BLaER1 (cell line): ENCODE measurements at regions not wholly inside any gene's neighbourhood (a gene's known extent, or its start where the extent isn't known, plus 50 kb on each side); places are given as distances from the start of the nearest gene placed in this dataset.
"Not testable (repeated sequence)": the region's sequence is repeated elsewhere in the genome, so short reads cannot be mapped to it uniquely, and the experiment has no call there.

Source experiments
- H3K27ac ChIP-seq: shearing (Covaris generic); formaldehyde crosslinking; 2 replicates; pipeline ENCODE4 v1.8.1; 2022
- H3K27me3 ChIP-seq: shearing (Covaris generic); formaldehyde crosslinking; 2 replicates; pipeline ENCODE4 v1.8.1; 2022
- H3K36me3 ChIP-seq: shearing (Covaris generic); formaldehyde crosslinking; 2 replicates; pipeline ENCODE4 v1.8.1; 2022
- H3K4me1 ChIP-seq: shearing (Covaris generic); formaldehyde crosslinking; 2 replicates; pipeline ENCODE4 v1.8.1; 2022
- H3K4me2 ChIP-seq: shearing (Covaris generic); formaldehyde crosslinking; 2 replicates; pipeline ENCODE4 v1.8.1; 2022
- H3K4me3 ChIP-seq: shearing (Covaris generic); formaldehyde crosslinking; 2 replicates; pipeline ENCODE4 v1.8.1; 2022
- H3K9ac ChIP-seq: shearing (Covaris generic); formaldehyde crosslinking; 2 replicates; pipeline ENCODE4 v1.8.1; 2022
- H3K9me3 ChIP-seq: shearing (Covaris generic); formaldehyde crosslinking; 2 replicates; pipeline ENCODE4 v1.8.1; 2022
- H4K20me1 ChIP-seq: shearing (Covaris generic); formaldehyde crosslinking; 2 replicates; pipeline ENCODE4 v1.8.1; 2022
- Cebpa-rat ChIP-seq: shearing (Covaris generic); IDR thresholded peaks from 2 replicates; pipeline ENCODE4 v1.8.1; 2022

- Histone ChIP-seq H3K36me3 (no peaks in the 10 kb centered on the region), H3K9ac (no peak overlapping the region), H3K27ac (no peak overlapping the region), H3K4me3 (no peak overlapping the region), H3K27me3 (no peaks in the 10 kb centered on the region), H3K9me3 (no peaks in the 10 kb centered on the region), H3K4me2 (no peak overlapping the region), H3K4me1 (no peaks in the 10 kb centered on the region), H4K20me1 (no peaks in the 10 kb centered on the region)
- TF ChIP-seq Cebpa-rat = no peak
Observed at GRCh38 chr5:45101146-45101545, 292.4 kb downstream of the MRPS30 start.

- no peaks in the 10 kb centered on the region for H3K9me3 ChIP-seq
- H3K4me2 ChIP-seq = no peak overlapping the region
- no peaks in the 10 kb centered on the region for H4K20me1 ChIP-seq
Observed at GRCh38 chr5:45105491-45105994, 296.8 kb downstream of the MRPS30 start.

GRCh38 chr5:45109062-45109461 is 300.3 kb downstream of the MRPS30 start:
- Histone ChIP-seq H3K27me3 (no peaks in the 10 kb centered on the region), H3K4me3 (no peak overlapping the region), H3K36me3 (no peaks in the 10 kb centered on the region), H3K4me1 (no peaks in the 10 kb centered on the region), H3K9me3 (no peaks in the 10 kb centered on the region), H3K4me2 (no peak overlapping the region), H3K9ac (no peak overlapping the region), H4K20me1 (no peaks in the 10 kb centered on the region), H3K27ac (no peak overlapping the region)
- TF ChIP-seq Cebpa-rat = no peak

More at GRCh38 chr5:45105491-45105994, 296.8 kb downstream of the MRPS30 start:
- no peak for TF ChIP-seq Cebpa-rat
- H3K4me1 ChIP-seq = no peaks in the 10 kb centered on the region
- no peaks in the 10 kb centered on the region for H3K27me3 ChIP-seq
- no peaks in the 10 kb centered on the region for H3K36me3 ChIP-seq
- no peak overlapping the region for H3K9ac ChIP-seq
- H3K4me3 ChIP-seq = no peak overlapping the region
- H3K27ac ChIP-seq = no peak overlapping the region

DNA sequence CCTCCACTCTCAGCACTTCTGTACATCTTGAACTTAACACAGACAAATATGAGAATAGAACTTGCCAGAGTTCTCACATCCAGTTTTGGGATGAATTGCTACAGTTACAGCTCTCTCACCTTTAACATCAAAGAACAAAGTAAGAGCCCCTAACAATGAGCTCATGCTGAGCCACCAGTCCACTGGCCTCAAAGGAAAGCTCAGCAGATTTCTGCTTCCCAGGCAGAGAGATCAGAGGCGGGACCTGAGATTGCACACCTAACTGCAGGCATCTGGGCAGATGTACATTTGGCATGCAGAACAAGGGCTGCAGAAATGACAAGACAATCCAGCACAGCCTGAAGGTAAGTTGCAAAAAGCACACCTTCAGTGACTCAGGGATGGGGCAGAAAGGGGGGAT is 300.9 kb downstream of the MRPS30 start:
- Histone ChIP-seq H3K27ac (no peak overlapping the region), H3K27me3 (no peaks in the 10 kb centered on the region), H3K4me1 (no peaks in the 10 kb centered on the region), H3K4me3 (no peak overlapping the region), H3K36me3 (no peaks in the 10 kb centered on the region), H3K9me3 (no peaks in the 10 kb centered on the region), H3K4me2 (no peak overlapping the region), H4K20me1 (no peaks in the 10 kb centered on the region), H3K9ac (no peak overlapping the region)
- TF ChIP-seq Cebpa-rat = no peak

DNA sequence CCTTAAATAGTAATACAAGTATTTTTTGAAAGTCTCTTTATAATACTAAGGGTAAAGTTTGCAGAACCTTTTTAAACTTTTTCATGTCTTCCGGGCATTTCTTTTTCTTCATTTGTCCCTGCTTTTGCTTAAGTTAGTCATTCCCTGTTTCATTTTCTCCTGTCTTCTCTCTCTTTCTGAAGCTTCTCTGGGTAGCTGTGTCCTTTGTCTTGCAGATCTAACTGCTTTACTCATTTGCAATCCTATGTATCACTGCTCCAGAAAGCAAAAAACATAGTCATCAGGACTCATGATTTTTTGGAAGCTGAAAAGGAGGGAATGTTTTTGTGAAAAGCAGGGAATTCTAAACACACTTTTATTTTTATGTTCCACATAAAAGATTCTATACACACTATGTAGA is 301.7 kb downstream of the MRPS30 start:
- Histone ChIP-seq H3K4me3 (no peak overlapping the region), H3K9me3 (no peaks in the 10 kb centered on the region), H3K4me1 (no peaks in the 10 kb centered on the region), H4K20me1 (no peaks in the 10 kb centered on the region), H3K4me2 (no peak overlapping the region), H3K27me3 (no peaks in the 10 kb centered on the region), H3K9ac (no peak overlapping the region), H3K27ac (no peak overlapping the region), H3K36me3 (no peaks in the 10 kb centered on the region)
- TF ChIP-seq Cebpa-rat = no peak

DNA sequence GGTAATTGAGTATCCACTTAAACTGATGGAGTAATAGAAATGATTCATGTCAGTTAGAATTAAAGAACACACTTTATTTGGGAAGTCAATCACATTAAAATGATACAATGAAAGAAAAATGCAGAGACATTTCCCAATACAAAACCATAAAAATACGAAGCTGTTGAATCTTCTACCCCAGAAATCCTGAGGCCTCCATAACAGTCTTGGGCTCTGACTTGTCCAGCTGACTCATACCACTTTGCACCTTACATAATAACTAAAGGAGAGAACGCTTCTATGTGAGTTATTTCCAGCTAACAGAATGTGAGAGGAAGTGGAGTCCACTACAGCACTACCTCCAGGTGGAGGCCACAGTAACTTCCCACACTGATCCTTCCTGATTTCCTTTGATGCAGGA is 305.0 kb downstream of the MRPS30 start:
- Histone ChIP-seq H3K9ac (no peak overlapping the region), H4K20me1 (no peaks in the 10 kb centered on the region), H3K27me3 (no peaks in the 10 kb centered on the region), H3K4me2 (no peak overlapping the region), H3K4me1 (no peaks in the 10 kb centered on the region), H3K4me3 (no peak overlapping the region), H3K9me3 (0 out of 2 replicates have a peak, but pooled peaks cover 6% of the 10 kb centered on the region), H3K27ac (no peak overlapping the region), H3K36me3 (no peaks in the 10 kb centered on the region)
- TF ChIP-seq Cebpa-rat = no peak

DNA sequence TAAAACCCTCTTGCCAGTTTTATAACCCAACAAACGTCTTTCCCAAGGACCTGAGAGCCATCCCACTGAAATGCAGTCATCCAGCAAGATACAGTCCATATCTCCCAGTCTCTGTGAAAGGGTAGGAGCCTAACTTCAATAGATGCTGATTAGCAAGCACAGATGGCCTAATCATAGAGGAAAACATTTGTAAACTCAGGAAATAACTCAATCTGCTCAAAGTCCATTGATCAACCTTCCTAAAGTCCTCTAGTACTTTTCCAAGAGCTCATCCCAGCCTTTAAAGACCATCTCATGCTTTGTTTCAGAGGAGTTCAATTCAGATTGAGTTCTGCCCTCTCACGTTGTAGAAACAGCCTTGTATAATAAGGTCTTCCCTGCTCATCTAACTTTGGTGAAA is 324.2 kb downstream of the MRPS30 start:
- TF ChIP-seq Cebpa-rat = no peak
- Histone ChIP-seq H4K20me1 (no peaks in the 10 kb centered on the region), H3K9me3 (no peaks in the 10 kb centered on the region), H3K9ac (no peak overlapping the region), H3K27ac (no peak overlapping the region), H3K27me3 (no peaks in the 10 kb centered on the region), H3K4me2 (no peak overlapping the region), H3K4me1 (no peaks in the 10 kb centered on the region), H3K4me3 (no peak overlapping the region), H3K36me3 (no peaks in the 10 kb centered on the region)

DNA sequence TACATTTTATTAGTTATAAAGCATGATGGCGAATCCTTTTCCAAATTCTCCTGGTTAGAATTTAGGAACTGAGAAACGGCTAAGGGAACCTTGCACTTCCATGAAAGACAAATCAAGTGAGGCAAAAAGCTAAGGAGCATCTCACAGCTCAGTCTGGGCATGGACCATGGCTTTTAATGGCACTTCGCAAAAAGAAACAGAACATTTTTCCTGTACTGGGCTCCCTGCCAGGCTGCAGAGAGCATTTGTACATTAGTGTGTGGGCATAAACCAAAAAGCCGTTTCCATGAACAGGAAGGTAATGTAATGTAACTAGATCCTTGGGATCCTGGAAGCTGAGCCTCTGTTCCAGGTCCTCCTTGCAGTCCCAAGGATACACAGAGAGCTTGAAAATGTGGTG is 354.2 kb downstream of the MRPS30 start:
- H3K4me1 ChIP-seq = no peaks in the 10 kb centered on the region; the same call in 1 of the 2 replicates
- H3K36me3 ChIP-seq = no peaks in the 10 kb centered on the region
- no peak overlapping the region for H3K27ac ChIP-seq
- H3K9me3 ChIP-seq = no peaks in the 10 kb centered on the region
- no peak overlapping the region for H3K4me2 ChIP-seq
- no peak for TF ChIP-seq Cebpa-rat
- H3K27me3 ChIP-seq = no peaks in the 10 kb centered on the region
- H4K20me1 ChIP-seq = no peaks in the 10 kb centered on the region
- no peak overlapping the region for H3K9ac ChIP-seq
- no peak overlapping the region for H3K4me3 ChIP-seq

DNA sequence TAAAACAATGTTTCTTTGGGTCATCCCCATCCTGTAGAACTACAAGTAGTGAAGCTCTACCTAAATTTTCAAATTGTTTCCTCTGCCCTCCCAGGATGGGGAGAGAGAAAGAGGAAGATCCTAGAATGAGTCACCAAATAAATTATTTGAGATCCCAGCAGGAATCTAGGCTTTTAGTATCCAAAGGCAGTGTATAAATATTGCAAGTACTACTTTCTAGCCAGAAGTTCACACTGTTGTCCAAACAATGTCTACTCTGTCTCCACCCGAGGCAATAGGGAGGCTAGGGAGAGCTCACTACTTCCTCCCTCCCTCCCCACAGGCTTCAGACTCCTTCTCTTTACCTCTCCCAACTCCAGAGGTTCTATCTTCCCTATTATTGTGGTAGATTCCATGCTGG is 362.8 kb downstream of the MRPS30 start:
- Histone ChIP-seq H3K9ac (no peak overlapping the region), H3K36me3 (no peaks in the 10 kb centered on the region), H3K4me3 (no peak overlapping the region), H3K4me1 (no peaks in the 10 kb centered on the region), H3K4me2 (no peak overlapping the region), H4K20me1 (no peaks in the 10 kb centered on the region), H3K27me3 (no peaks in the 10 kb centered on the region), H3K27ac (no peak overlapping the region), H3K9me3 (no peaks in the 10 kb centered on the region)
- TF ChIP-seq Cebpa-rat = no peak

DNA sequence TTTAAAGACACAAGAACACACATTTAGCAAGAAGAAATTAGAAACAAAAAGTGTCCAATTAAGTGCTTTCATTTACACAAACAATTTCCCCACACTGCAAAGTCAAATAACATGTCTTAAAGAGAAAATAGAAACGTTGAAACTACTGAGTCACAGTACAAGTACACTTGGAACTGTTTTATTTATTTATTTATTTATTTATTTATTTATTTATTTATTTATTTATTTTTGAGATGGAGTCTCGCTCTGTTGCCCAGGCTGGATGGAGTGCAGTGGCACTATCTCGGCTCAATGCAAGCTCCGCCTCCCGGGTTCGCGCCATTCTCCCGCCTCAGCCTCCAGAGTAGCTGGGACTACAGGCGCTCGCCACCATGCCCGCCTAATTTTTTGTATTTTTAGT is 363.9 kb downstream of the MRPS30 start:
- not testable (repeated sequence) for H3K4me3 ChIP-seq, H3K27ac ChIP-seq, H3K4me1 ChIP-seq, H3K36me3 ChIP-seq, H3K9me3 ChIP-seq, H3K4me2 ChIP-seq, H3K27me3 ChIP-seq, H3K9ac ChIP-seq, H4K20me1 ChIP-seq

DNA sequence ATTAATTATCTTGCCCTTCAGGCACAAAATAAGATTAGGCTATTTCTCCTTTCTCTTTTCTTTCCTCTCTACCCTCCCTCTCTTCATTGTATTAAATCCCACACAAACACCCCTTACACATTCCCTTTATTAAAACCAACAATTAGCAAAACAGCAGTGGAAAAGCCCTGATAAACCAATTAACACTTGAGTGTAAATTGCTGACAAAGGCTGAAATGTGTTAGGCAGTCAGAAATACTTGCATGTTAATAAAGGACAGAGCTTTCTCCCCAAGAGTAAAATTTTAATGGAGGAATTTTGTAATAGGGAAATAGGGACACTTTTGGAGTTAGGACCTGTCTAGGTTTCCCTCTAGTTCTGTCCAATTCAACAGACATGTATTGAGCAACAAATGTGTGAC is 370.9 kb downstream of the MRPS30 start:
- Histone ChIP-seq H4K20me1 (no peaks in the 10 kb centered on the region), H3K27me3 (no peaks in the 10 kb centered on the region), H3K9me3 (no peaks in the 10 kb centered on the region), H3K9ac (no peak overlapping the region), H3K4me3 (no peak overlapping the region), H3K4me2 (no peak overlapping the region), H3K27ac (no peak overlapping the region), H3K36me3 (no peaks in the 10 kb centered on the region), H3K4me1 (no peaks in the 10 kb centered on the region)
- TF ChIP-seq Cebpa-rat = no peak
